Pancreas (tissue), 10 donors: ENCODE measurements at regions not wholly inside any gene's neighbourhood (a gene's known extent, or its start where the extent isn't known, plus 50 kb on each side); places are given as distances from the start of the nearest gene placed in this dataset.

Experiments used
- ATAC-seq, 4 donors: fragments of 200-7000 bp; cut with Tn5 transposase; one replicate each; pipeline versions ENCODE4 v1.8.0 to v1.9.1; 2020; ENCODE audit warnings: mild to moderate bottlenecking in 4 of 4, moderate library complexity in 4 of 4
- DNase-seq, 6 donors: peaks; one replicate each; pipeline ENCODE4 v3.0.0-alpha.2; 2020
- FAIRE-seq: peaks from 2 replicates; lab custom pipeline; 2012; peaks lifted over from hg19 to GRCh38; lab: Jason Lieb, UNC
- H3K27ac ChIP-seq, 4 donors: fragments of 200-600 bp; sonication (generic); 1 replicate in 3 of 4; 2 replicates in 1 of 4; pipeline versions ENCODE4 v1.5.0 to v1.8.0; 2020
- H3K27me3 ChIP-seq, 4 donors: fragments of 200-600 bp; one replicate each; pipeline ENCODE4 v1.8.0; 2021
- H3K36me3 ChIP-seq, 3 donors: fragments of 200-600 bp; sonication (generic) in 1 of 3; one replicate each; pipeline versions ENCODE4 v1.5.0 to v1.8.0; 2020 to 2021
- H3K4me1 ChIP-seq, 3 donors: fragments of 200-600 bp; one replicate each; pipeline ENCODE4 v1.8.0; 2021
- H3K4me3 ChIP-seq, 4 donors: fragments of 200-600 bp; sonication (generic) in 2 of 4; one replicate each; pipeline versions ENCODE4 v1.5.0 to v1.8.0; 2020 to 2021
- H3K9me3 ChIP-seq, 4 donors: fragments of 200-600 bp; one replicate each; pipeline ENCODE4 v1.8.0; 2021
- WGBS, 2 donors: extraction: QIAGEN DNeasy Blood & Tissue Kit; methylation state at CpG; one replicate each; pipeline ENCODE4 v1.1.7; 2013; 5-methylcytosine and 5-hydroxymethylcytosine counted together
- intact Hi-C, 3 donors: fragments of 100-400 bp; cut with DNase I; formaldehyde crosslinking; loops; one replicate each; pipeline versions ENCODE4 v1.11.1 to v1.14.2; 2022
- TF ChIP-seq, protein P1 (sequence below), 4 donors: fragments of 200-600 bp; sonication (generic) in 3 of 4; IDR thresholded peaks; one replicate each; pipeline versions ENCODE4 v1.5.0 to v1.8.0; 2021; ENCODE audit warnings: antibody characterized with exemption in 4 of 4
- donor health status: healthy with polysubstance abuse.
- donor health status: DM: no; HTN: no; CAD: no; lungs with moderate emphysema.
- donor health status: DM: no; HTN: no; CAD: no.
- donor health status: control.
- donor health status: control.
- donor health status: Bipolar disorder and iron deficiency.
- donor health status: DM: yes; HTN: yes; CAD: no.
- donor health status: DM: no; HTN: no; CAD: no.
- donor health status: DM: no; HTN: no; CAD: no.
- donor health status: DM: yes; HTN: yes; CAD: no.

DNA sequence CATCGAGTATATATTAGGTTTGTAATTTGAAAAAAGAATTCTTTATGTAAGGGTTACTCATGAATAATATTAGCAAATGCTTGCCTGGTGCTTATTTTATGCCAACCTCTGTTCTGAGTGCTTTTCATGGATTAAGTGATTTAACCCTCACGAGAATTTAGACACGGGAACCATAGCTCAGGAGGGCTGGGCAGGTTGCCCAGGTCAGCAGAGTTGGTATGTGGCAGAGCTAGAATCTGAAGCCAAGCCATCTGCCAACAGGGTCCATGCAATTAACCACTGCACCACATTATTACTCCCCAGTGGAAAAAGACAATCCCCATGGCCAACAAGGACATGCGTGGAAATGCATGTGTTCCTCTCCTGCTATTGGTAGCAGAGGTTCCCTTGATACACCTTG is 345.6 kb downstream of the CDC5L start:
- Histone ChIP-seq H3K36me3 (no peaks in the 10 kb centered on the region), H3K9me3 (no peaks in the 10 kb centered on the region), H3K4me1 (no peaks in the 10 kb centered on the region), H3K27me3 (no peaks in the 10 kb centered on the region), H3K27ac (no peak overlapping the region), H3K4me3 (no peak overlapping the region)
- WGBS, 2 donors: 41 to 50% methylated on average over 4 of the region's 4 CpGs
- FAIRE-seq (no peak), DNase-seq (no peak), ATAC-seq (no peak)
- TF ChIP-seq, protein P1, sequence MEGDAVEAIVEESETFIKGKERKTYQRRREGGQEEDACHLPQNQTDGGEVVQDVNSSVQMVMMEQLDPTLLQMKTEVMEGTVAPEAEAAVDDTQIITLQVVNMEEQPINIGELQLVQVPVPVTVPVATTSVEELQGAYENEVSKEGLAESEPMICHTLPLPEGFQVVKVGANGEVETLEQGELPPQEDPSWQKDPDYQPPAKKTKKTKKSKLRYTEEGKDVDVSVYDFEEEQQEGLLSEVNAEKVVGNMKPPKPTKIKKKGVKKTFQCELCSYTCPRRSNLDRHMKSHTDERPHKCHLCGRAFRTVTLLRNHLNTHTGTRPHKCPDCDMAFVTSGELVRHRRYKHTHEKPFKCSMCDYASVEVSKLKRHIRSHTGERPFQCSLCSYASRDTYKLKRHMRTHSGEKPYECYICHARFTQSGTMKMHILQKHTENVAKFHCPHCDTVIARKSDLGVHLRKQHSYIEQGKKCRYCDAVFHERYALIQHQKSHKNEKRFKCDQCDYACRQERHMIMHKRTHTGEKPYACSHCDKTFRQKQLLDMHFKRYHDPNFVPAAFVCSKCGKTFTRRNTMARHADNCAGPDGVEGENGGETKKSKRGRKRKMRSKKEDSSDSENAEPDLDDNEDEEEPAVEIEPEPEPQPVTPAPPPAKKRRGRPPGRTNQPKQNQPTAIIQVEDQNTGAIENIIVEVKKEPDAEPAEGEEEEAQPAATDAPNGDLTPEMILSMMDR (IDR thresholded peaks at IDR 0.05): no peak
- intact Hi-C loops: no loop called here

DNA sequence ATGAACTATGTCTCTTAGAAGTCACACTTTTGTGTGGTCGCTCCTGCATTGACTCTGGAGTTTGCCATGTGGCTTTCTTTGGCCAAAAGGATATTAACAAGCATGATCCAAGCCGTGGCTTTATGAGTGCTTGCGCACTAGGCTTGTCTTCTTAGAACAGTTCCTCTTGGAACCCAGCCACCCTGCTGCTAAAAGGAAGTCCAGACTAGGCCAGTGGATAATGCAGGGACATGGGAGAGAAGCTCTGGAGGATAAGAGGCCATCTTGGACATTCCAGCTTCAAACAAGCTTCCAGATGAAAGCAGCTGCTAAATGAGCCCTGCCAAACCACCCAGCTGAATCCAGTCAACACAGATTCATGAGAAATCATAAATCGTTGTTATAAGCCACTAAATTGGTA is 346.4 kb downstream of the CDC5L start:
- DNase-seq (peak in 2 of 6 donors; percentile 5 to 41), ATAC-seq (peak in 2 of 4 donors; percentile 40 to 73)
- 76 to 86% methylated on average over 4 of the region's 4 CpGs for WGBS, 2 donors

DNA sequence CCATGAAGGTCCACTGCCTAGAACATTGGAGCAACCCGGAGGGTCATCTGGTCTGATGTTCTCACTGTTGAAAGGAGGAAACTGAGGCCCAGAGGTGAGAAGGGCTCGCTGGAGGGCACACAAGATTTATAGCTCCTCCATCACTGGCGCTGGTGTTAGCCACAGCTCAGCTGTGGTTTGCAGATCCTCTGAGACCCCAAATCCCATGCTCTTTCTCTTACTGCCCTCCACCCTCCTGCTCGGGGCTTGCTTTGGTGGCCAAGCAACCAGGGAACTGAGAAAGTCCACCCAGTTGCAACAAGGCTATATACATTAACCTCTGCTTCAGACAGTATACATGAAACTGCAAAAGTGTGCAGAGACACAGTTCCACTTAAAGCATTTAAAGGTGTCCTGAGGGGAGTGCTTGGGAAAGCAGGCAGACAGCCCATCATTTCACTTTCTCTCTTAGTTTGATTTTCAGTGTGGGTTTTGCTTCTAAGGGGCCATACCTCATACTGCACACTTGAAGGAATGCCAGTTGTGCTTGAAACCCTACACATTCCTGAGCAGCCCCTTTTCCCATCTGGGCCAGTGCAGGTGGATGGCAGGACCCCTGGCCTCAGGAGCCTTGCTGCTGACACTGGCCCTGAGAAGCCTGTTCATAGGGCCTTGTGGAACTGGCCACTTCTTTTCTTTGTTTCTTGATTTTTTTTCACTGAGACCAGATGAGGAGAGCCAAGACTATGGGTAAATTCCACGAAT is 347.6 kb downstream of the CDC5L start:
- no peaks in the 10 kb centered on the region for H3K9me3 ChIP-seq
- no peak for ATAC-seq
- TF ChIP-seq, protein P1 (IDR thresholded peaks at IDR 0.05): no peak
- no peaks in the 10 kb centered on the region for H3K4me1 ChIP-seq
- no peak overlapping the region for H3K27ac ChIP-seq
- no peak for FAIRE-seq
- no peak for DNase-seq
- H3K36me3 ChIP-seq: no peaks in the 10 kb centered on the region
- intact Hi-C loops: no loop called here
- no peaks in the 10 kb centered on the region for H3K27me3 ChIP-seq
- H3K4me3 ChIP-seq: no peak overlapping the region
- 64 to 73% methylated on average over 5 of the region's 5 CpGs for WGBS, 2 donors

More for the DNA sequence above, 346.4 kb downstream of the CDC5L start:
- intact Hi-C loops: no loop called here
- no peak overlapping the region for H3K27ac ChIP-seq
- H3K36me3 ChIP-seq: no peaks in the 10 kb centered on the region
- TF ChIP-seq, protein P1 (IDR thresholded peaks at IDR 0.05): no peak
- no peaks in the 10 kb centered on the region for H3K4me1 ChIP-seq
- H3K27me3 ChIP-seq: no peaks in the 10 kb centered on the region
- no peaks in the 10 kb centered on the region for H3K9me3 ChIP-seq
- H3K4me3 ChIP-seq: no peak overlapping the region
- FAIRE-seq: no peak

DNA sequence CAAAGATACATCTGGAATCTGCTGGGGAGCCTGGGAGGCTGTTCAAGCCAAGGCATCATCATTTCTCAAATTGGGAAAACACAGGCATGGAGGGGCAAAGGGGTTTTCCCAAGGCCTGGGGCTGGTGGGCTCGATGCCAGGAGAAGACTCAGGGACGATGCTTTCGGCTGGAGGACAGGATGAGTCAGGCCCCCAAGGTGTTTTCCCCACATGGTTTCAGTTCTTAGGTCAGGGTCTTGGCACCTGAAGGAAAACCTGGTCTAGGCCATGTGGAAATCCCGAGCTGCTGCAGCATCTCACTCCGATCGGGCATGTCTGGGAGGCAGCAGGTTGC is 348.1 kb downstream of the CDC5L start:
- Histone ChIP-seq H3K27me3 (no peaks in the 10 kb centered on the region), H3K27ac (no peak overlapping the region), H3K9me3 (no peaks in the 10 kb centered on the region), H3K4me1 (no peaks in the 10 kb centered on the region), H3K36me3 (no peaks in the 10 kb centered on the region), H3K4me3 (no peak overlapping the region)
- TF ChIP-seq, protein P1 (IDR thresholded peaks at IDR 0.05): no peak
- 67 to 77% methylated on average over 6 of the region's 6 CpGs for WGBS, 2 donors
- intact Hi-C loops: no loop called here
- FAIRE-seq: no peak
- ATAC-seq: no peak
- no peak for DNase-seq

DNA sequence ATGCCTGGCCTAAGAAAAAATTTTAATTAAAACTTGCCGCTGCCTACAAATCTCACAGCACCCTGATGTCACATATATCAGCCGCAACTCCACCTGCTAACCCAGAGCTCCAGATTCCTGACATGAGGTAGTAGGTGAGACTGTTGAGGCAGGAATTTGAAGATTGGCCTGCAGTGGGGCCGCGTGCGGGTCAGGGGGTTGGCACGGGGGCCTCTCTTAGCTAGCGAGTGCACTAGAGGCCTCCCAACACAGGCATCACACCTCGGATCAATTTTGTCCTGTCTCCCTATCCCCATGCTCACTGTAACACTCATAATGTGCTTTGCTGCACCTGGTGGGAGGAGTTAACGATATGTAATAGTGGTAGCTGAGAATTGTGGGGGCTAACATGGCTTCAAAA is 349.8 kb downstream of the CDC5L start:
- Histone ChIP-seq H3K9me3 (no peaks in the 10 kb centered on the region), H3K4me1 (no peaks in the 10 kb centered on the region), H3K36me3 (no peaks in the 10 kb centered on the region), H3K27me3 (no peaks in the 10 kb centered on the region), H3K4me3 (no peak overlapping the region), H3K27ac (no peak overlapping the region)
- TF ChIP-seq, protein P1 (IDR thresholded peaks at IDR 0.05): no peak
- FAIRE-seq: no peak
- WGBS, 2 donors: 83 to 89% methylated on average over 9 of the region's 9 CpGs
- no peak for ATAC-seq
- no peak for DNase-seq
- intact Hi-C loops: no loop called here
